A549 (cell line): ENCODE measurements at regions not wholly inside any gene's neighbourhood (a gene's known extent, or its start where the extent isn't known, plus 50 kb on each side); places are given as distances from the start of the nearest gene placed in this dataset.

Experiments used
- ATAC-seq, 2 experiments: fragments of 200-7000 bp in 1 of 2; fragments of >200 bp in 1 of 2; cut with Nextera tagmentation in 1 of 2; cut with Tn5 transposase in 1 of 2; 3 replicates each; pipeline versions ENCODE4 v1.8.0 to v1.9.1; 2018 to 2020; ENCODE audit warnings: mild to moderate bottlenecking in 1 of 2, moderate library complexity in 1 of 2
- CTCF ChIA-PET: fragments of 300-600 bp; sonication (Branson Sonifier 250); formaldehyde crosslinking; extraction: SDS; loops from one replicate; lab custom pipeline; 2021; ENCODE audit warnings: antibody characterized with exemption, inconsistent platforms; lab: Yijun Ruan, JAX
- POLR2A ChIA-PET: fragments of 350-600 bp; formaldehyde crosslinking; extraction: SDS; loops from one replicate; lab custom pipeline; 2021; ENCODE audit warnings: antibody characterized with exemption, inconsistent platforms; lab: Yijun Ruan, JAX
- DNase-seq, 2 experiments: peaks; one replicate each; pipeline versions ENCODE4 v3.0.0 to v3.0.0-alpha.2; 2011 to 2016; ENCODE audit warnings: low read depth in 1 of 2, low spot score in 1 of 2
- FAIRE-seq: peaks from 2 replicates; lab custom pipeline; 2011; peaks lifted over from hg19 to GRCh38; lab: Jason Lieb, UNC
- H3K27ac ChIP-seq, 2 experiments: fragments of >200 bp; sonication (Bioruptor Twin); formaldehyde crosslinking; 3 replicates each; pipeline ENCODE4 v1.5.1; 2016 to 2017
- H3K4me1 ChIP-seq: fragments of >200 bp; sonication (Bioruptor Twin); formaldehyde crosslinking; 3 replicates; pipeline ENCODE4 v1.6.1; 2016
- H3K4me2 ChIP-seq: fragments of >200 bp; sonication (Bioruptor Twin); formaldehyde crosslinking; 3 replicates; pipeline ENCODE4 v1.6.1; 2016
- H3K4me3 ChIP-seq: fragments of >200 bp; sonication (Bioruptor Twin); formaldehyde crosslinking; 3 replicates; pipeline ENCODE4 v1.5.1; 2016
- H3K9me3 ChIP-seq: fragments of >200 bp; sonication (Bioruptor Twin); formaldehyde crosslinking; 3 replicates; pipeline ENCODE4 v1.6.1; 2016
- BHLHE40 ChIP-seq: IDR thresholded peaks from 2 replicates; pipeline ENCODE4 v1.6.1; 2012; ENCODE audit warnings: low read depth, low read length, inconsistent platforms
- CBX2 ChIP-seq: fragments of 200-600 bp; sonication (generic); IDR thresholded peaks from 2 replicates; pipeline ENCODE4 v1.6.1; 2016; ENCODE audit warnings: low read depth, mild to moderate bottlenecking, borderline replicate concordance
- CBX8 ChIP-seq: fragments of 200-600 bp; sonication (generic); IDR thresholded peaks from 2 replicates; pipeline ENCODE4 v1.6.1; 2016
- CTCF ChIP-seq: fragments of >200 bp; sonication (Bioruptor Twin); formaldehyde crosslinking; IDR thresholded peaks from 3 replicates; pipeline ENCODE4 v1.5.1; 2016
- EHF ChIP-seq: fragments of 250-450 bp; sonication (Bioruptor Pico); IDR thresholded peaks from 2 replicates; pipeline ENCODE4 v1.5.0; 2020; ENCODE audit warnings: mild to moderate bottlenecking
- ELK1 ChIP-seq: fragments of 150-350 bp; IDR thresholded peaks from 2 replicates; pipeline ENCODE4 v1.6.1; 2014; ENCODE audit warnings: low read depth, mild to moderate bottlenecking, low read length
- FOSL2 ChIP-seq, 2 experiments: fragments of 450-650 bp in 1 of 2; fragments of >200 bp in 1 of 2; sonication (Bioruptor Twin) in 1 of 2; formaldehyde crosslinking; IDR thresholded peaks; 2 replicates each; pipeline versions ENCODE4 v1.5.0 to v1.6.1; 2016 to 2020; ENCODE audit warnings: mild to moderate bottlenecking in 1 of 2, moderate library complexity in 1 of 2
- GATA3 ChIP-seq: IDR thresholded peaks from 2 replicates; pipeline ENCODE4 v1.6.1; 2012; ENCODE audit warnings: borderline replicate concordance
- HES2 ChIP-seq: fragments of >200 bp; sonication (Bioruptor Twin); formaldehyde crosslinking; IDR thresholded peaks from 2 replicates; pipeline ENCODE4 v1.6.1; 2016
- HOXA7 ChIP-seq: fragments of 250-450 bp; sonication (Bioruptor Pico); IDR thresholded peaks from 2 replicates; pipeline ENCODE4 v1.5.0; 2020; ENCODE audit warnings: mild to moderate bottlenecking, moderate library complexity
- HOXB5 ChIP-seq: fragments of 250-450 bp; sonication (Bioruptor Pico); IDR thresholded peaks from 2 replicates; pipeline ENCODE4 v1.5.0; 2020; ENCODE audit warnings: mild to moderate bottlenecking, moderate library complexity
- JUNB ChIP-seq: fragments of >200 bp; sonication (Bioruptor Twin); formaldehyde crosslinking; IDR thresholded peaks from 2 replicates; pipeline ENCODE4 v1.6.1; 2016
- KDM1A ChIP-seq: fragments of 200-600 bp; sonication (generic); IDR thresholded peaks from 2 replicates; pipeline ENCODE4 v1.6.1; 2016; ENCODE audit warnings: low read depth, mild to moderate bottlenecking
- KDM5A ChIP-seq: fragments of 200-600 bp; sonication (generic); IDR thresholded peaks from 2 replicates; pipeline ENCODE4 v1.6.1; 2016; ENCODE audit warnings: antibody characterized with exemption, mild to moderate bottlenecking
- MAX ChIP-seq: IDR thresholded peaks from 2 replicates; pipeline ENCODE4 v1.6.1; 2012
- MYC ChIP-seq: IDR thresholded peaks from 2 replicates; pipeline ENCODE4 v1.6.1; 2012; ENCODE audit warnings: mild to moderate bottlenecking, inconsistent platforms, low read length, improper control_type of control experiment, borderline replicate concordance
- RAD21 ChIP-seq, 2 experiments: fragments of >200 bp in 1 of 2; sonication (Bioruptor Twin) in 1 of 2; formaldehyde crosslinking in 1 of 2; IDR thresholded peaks in 1 of 2; conservative IDR thresholded peaks in 1 of 2; 2 replicates in 1 of 2; 3 replicates in 1 of 2; pipeline ENCODE4 v1.6.1; 2012 to 2018; ENCODE audit warnings: inconsistent platforms in 1 of 2
- RARB ChIP-seq: fragments of 250-450 bp; sonication (Bioruptor Pico); IDR thresholded peaks from 2 replicates; pipeline ENCODE4 v1.8.0; 2021; ENCODE audit warnings: mild to moderate bottlenecking, moderate library complexity
- REST ChIP-seq: fragments of 200-600 bp; sonication (generic); IDR thresholded peaks from 2 replicates; pipeline ENCODE4 v1.6.1; 2016; ENCODE audit warnings: antibody characterized with exemption, mild to moderate bottlenecking, moderate library complexity
- RFX5 ChIP-seq: fragments of 450-650 bp; IDR thresholded peaks from 2 replicates; pipeline ENCODE4 v1.7.1; 2014; ENCODE audit warnings: antibody characterized with exemption, mild to moderate bottlenecking, moderate library complexity
- RNF2 ChIP-seq: fragments of 200-600 bp; sonication (generic); IDR thresholded peaks from 2 replicates; pipeline ENCODE4 v1.6.1; 2016; ENCODE audit warnings: low read depth, mild to moderate bottlenecking, antibody characterized with exemption, moderate library complexity, borderline replicate concordance
- SMC3 ChIP-seq: fragments of >200 bp; sonication (Bioruptor Twin); formaldehyde crosslinking; IDR thresholded peaks from 3 replicates; pipeline ENCODE4 v1.6.1; 2018; ENCODE audit warnings: inconsistent platforms
- TFCP2L1 ChIP-seq: fragments of 250-450 bp; sonication (Bioruptor Pico); IDR thresholded peaks from 2 replicates; pipeline ENCODE4 v1.5.0; 2021; ENCODE audit warnings: mild to moderate bottlenecking
- TP53 ChIP-seq: fragments of 250-450 bp; sonication (Bioruptor Pico); IDR thresholded peaks from 2 replicates; pipeline ENCODE4 v1.5.0; 2021; ENCODE audit warnings: mild to moderate bottlenecking, moderate library complexity
- USF2 ChIP-seq: fragments of 450-650 bp; IDR thresholded peaks from 2 replicates; pipeline ENCODE4 v1.6.1; 2014; ENCODE audit warnings: antibody characterized with exemption
- ZFP36 ChIP-seq: fragments of 450-650 bp; IDR thresholded peaks from 2 replicates; pipeline ENCODE4 v1.6.1; 2014; ENCODE audit warnings: borderline replicate concordance; ENCODE audit not compliant: partially characterized antibody
- WGBS: methylation state at CpG from one replicate; pipeline ENCODE4 v1.1.6; 2017; ENCODE audit errors: missing lambda C conversion rate; 5-methylcytosine and 5-hydroxymethylcytosine counted together

GRCh38 chr10:78657163-78657861 lies 411.5 kb upstream of the ZMIZ1 start:
- H3K4me1 ChIP-seq, result no peaks in the 10 kb centered on the region
- TF ChIP-seq KDM5A, result no peak
- peak; percentile 73 for TF ChIP-seq CTCF
- peak; percentile 83 to 85 for TF ChIP-seq RAD21 (conservative IDR thresholded peaks at IDR 0.05 in 1 of 2, IDR thresholded peaks at IDR 0.05 in 1 of 2)
- TF ChIP-seq HOXB5 (CRISPR knock-in tag), result no peak
- TF ChIP-seq BHLHE40, result no peak
- no peak for TF ChIP-seq USF2
- peak; percentile 84 for TF ChIP-seq SMC3
- TF ChIP-seq TFCP2L1 (CRISPR knock-in tag), result no peak
- TF ChIP-seq MAX, result no peak
- TF ChIP-seq CBX8, result no peak
- TF ChIP-seq JUNB, result no peak
- no peak for TF ChIP-seq RARB (CRISPR knock-in tag)
- TF ChIP-seq, all 56 proteins: peak for 3
- 56% methylated on average over 12 of the region's 13 CpGs for WGBS
- ChIA-PET POLR2A (no interaction called here), CTCF (interaction anchor here (0.6 to 1.6 kb wide), 38 partner anchors 9 to 704 kb away, joined by 3 to 11 read pairs (median 3); no protein-coding TSS in a partner anchor)
- no peak overlapping the region for H3K4me2 ChIP-seq
- ATAC-seq, result peak; percentile 93 to 99
- peak; percentile 65 to 81 for DNase-seq
- no peak for FAIRE-seq
- no peaks in the 10 kb centered on the region for H3K9me3 ChIP-seq
- H3K27ac ChIP-seq, result 0 out of 6 replicates have a peak overlapping the region, but pooled peaks of 1 of the 2 experiments have one; percentile 9
- H3K4me3 ChIP-seq, result no peak overlapping the region

- H3K9me3 ChIP-seq, result no peaks in the 10 kb centered on the region
- 0 out of 6 replicates have a peak, but pooled peaks of 1 of the 2 experiments have one; percentile 33 for ATAC-seq
- no peak for FAIRE-seq
- no peak for DNase-seq
- H3K4me1 ChIP-seq, result no peaks in the 10 kb centered on the region
- H3K4me3 ChIP-seq, result no peak overlapping the region
- H3K4me2 ChIP-seq, result no peak overlapping the region
- ChIA-PET POLR2A (no interaction called here), CTCF (interaction anchor here (0.6 to 1.6 kb wide), 31 partner anchors 9 to 705 kb away, joined by 3 to 11 read pairs (median 3); no protein-coding TSS in a partner anchor)
- H3K27ac ChIP-seq, result 0 out of 6 replicates have a peak overlapping the region, but pooled peaks of 1 of the 2 experiments have one; percentile 9
- TF ChIP-seq KDM1A (no peak), ZFP36 (no peak), FOSL2 (IDR thresholded peaks at IDR 0.05) (no peak), FOSL2 (CRISPR knock-in tag; IDR thresholded peaks at IDR 0.05) (no peak), TP53 (CRISPR knock-in tag) (no peak), MYC (no peak), EHF (CRISPR knock-in tag) (no peak), CTCF (no peak), HES2 (no peak), ELK1 (no peak), HOXA7 (CRISPR knock-in tag) (no peak), HOXB5 (CRISPR knock-in tag) (no peak), RAD21 (conservative IDR thresholded peaks at IDR 0.05 in 1 of 2, IDR thresholded peaks at IDR 0.05 in 1 of 2) (no peak), REST (no peak), RFX5 (no peak), RNF2 (no peak), CBX2 (no peak), JUNB (no peak), GATA3 (no peak)
- 70% methylated on average over 1 of the region's 1 CpG for WGBS
Observed at GRCh38 chr10:78657862-78658165, 411.0 kb upstream of the ZMIZ1 start.
